ENCODE measurements at regions not wholly inside any gene's neighbourhood (a gene's known extent, or its start where the extent isn't known, plus 50 kb on each side); places are given as distances from the start of the nearest gene placed in this dataset.
"Not testable (repeated sequence)": the region's sequence is repeated elsewhere in the genome, so short reads cannot be mapped to it uniquely, and the experiment has no call there.

GRCh38 chr17:70375813-70376770 lies 206.8 kb downstream of the KCNJ2 start:
- DNase-seq: no peak

DNA sequence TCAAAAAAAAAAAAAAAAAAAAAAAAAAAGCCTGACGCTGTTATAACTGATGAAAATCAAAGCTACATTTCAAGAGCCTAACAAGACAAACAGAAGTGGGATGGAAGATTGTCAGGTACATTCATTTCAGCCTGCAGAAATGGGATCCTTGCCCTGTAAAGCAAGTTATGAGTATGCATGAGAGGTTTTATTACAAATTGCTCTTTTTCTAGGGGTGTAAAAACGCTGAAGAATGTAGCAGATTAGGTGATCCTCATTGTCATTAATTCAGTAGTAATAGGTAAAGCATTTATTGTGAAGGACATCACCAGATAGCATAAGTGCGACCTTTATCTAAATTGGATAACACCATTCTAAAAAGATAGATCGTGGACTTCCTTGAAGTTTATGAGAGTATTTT lies 208.3 kb downstream of the KCNJ2 start:
- DNase-seq: no peak

- DNase-seq: peak; percentile 4
Observed at GRCh38 chr17:70378076-70378475, 208.7 kb downstream of the KCNJ2 start.

- DNase-seq: no peak
Observed at GRCh38 chr17:70379945-70380344, 210.6 kb downstream of the KCNJ2 start.

- DNase-seq: not testable (repeated sequence)
Observed at GRCh38 chr17:70381916-70382315, 212.6 kb downstream of the KCNJ2 start.

DNA sequence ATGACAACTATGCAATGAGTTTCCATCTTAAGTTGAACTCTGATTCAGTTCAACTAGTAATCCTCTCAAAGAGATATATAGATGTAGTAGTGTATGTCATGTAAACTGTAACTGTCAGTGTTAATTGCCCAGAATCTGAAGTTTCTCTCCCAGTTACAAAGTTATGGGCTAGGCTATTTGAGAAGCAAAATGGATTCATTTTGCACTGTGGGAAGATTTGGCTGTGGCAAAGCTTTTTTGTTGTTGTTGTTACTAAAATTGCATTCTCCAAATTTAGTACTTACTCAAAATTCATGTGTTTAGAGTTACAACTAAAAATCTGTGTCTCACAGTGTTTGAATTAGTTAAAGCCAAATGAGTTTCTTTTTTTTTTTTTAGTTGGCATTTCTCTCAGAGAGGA lies 219.0 kb downstream of the KCNJ2 start:
- DNase-seq: no peak

- not testable (repeated sequence) for DNase-seq
Observed at GRCh38 chr17:70389232-70389757, 220.0 kb downstream of the KCNJ2 start.

- DNase-seq: no peak
Observed at GRCh38 chr17:70390049-70390448, 220.7 kb downstream of the KCNJ2 start.

DNA sequence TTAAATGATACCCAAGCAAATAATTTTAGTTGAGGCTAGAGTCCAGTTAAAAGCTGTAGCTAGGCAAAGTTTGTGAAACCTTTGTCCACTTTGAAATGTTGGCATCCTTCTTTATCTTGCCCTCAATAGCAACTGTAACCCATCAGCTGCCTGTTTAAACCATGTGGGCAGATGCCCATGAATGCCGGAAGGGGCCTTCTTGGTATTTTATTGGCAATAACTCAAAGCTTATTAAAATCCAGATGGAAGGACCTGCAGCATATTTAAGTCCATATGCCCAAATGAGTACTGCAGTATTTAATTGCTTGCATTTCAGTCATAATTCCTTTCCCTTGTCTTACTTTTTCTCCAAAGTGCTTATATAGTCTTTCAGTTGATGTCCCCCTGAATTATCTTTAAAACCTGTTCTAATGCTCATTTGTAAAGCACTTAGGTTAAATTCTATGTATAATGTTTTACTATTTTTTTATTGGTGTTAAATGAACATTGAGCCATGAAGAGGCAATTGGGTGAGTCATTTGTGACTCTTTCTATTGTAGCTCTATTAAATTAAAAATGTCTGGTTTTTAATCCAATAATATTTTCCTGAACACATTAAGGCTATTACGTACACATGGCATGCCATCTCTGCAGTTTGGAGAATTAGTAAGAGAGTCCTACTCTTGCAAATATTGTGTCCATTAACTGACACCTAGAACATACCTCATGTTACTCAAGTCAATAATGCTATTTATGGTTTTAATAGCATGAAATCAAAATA lies 225.3 kb downstream of the KCNJ2 start:
- DNase-seq: peak; percentile 22

DNA sequence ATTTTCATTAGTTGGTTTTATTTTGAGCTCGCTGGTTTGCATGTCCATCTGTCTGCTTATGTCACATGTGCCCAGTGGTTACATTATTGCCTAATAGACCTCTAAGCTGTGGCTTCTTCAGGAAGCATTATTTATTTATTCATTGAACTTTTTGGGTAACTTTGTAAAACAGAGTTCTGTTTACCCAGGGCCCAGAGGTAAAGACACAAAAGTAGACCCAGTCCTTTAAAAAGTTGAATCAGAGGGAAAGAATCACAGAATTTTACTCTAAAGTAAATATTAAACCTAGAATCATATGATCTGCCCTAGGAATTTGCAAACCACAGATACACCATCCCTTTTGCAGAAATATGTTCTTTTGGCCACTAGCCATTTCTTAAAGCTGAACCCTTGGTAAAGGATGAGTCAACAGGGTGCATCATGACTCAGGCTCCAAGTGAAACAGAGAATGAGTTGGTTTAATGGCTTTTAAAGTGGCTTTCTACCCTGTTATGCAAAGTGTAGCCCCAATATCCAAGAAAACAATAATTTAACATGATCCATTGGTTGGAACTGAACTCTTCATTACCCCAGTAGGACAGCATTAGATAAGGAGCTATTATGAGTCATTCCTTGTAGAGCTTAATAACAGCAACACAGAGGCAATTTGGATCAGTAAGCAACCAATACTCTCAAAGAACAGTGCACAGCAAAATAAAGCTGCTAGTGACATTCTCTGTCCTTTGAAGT lies 236.3 kb downstream of the KCNJ2 start:
- no peak for DNase-seq

- no peak for DNase-seq
Observed at GRCh38 chr17:70407506-70407905, 238.2 kb downstream of the KCNJ2 start.

- no peak for DNase-seq
Observed at GRCh38 chr17:70408768-70409167, 239.4 kb downstream of the KCNJ2 start.

- DNase-seq: no peak
Observed at GRCh38 chr17:70414300-70414699, 245.0 kb downstream of the KCNJ2 start.

- DNase-seq: no peak
Observed at GRCh38 chr17:70420861-70421445, 251.6 kb downstream of the KCNJ2 start.

DNA sequence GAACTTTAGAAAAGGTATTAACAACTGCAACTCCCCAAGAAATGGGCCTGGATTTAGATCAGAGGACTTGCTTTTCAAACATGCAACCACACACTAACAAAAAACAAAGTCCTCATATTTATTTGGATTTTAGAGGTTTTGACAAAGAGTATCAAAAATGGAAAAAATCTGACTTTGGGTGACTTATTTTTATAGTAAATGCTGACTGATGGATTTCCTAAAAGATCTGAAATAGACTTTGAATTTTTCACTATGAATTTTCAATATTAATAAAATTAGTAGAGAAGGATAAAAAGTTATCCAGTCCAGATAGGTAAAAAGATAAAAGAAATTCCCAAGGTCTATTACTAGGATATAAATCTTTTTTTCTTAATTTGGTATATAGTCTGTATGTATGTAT lies 253.5 kb downstream of the KCNJ2 start:
- no peak for DNase-seq

DNA sequence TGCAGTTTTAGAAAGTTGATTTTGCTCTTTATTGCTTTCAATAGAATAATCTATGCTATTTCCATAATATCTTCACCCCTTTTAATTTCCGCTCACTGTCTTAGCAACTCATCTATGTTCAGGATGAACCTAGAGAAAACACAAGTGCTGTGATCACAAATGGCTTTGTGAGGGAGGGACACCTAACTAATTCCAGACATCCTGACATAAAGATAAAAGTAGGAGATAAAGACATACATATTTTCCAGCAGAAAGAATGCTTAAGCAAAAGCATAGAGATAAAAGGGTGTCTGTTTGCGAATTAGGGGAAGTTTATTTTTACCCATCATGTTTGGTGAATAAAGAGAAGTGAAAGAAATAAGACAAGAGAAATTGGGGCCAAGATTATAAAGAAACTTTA lies 254.2 kb downstream of the KCNJ2 start:
- no peak for DNase-seq

DNA sequence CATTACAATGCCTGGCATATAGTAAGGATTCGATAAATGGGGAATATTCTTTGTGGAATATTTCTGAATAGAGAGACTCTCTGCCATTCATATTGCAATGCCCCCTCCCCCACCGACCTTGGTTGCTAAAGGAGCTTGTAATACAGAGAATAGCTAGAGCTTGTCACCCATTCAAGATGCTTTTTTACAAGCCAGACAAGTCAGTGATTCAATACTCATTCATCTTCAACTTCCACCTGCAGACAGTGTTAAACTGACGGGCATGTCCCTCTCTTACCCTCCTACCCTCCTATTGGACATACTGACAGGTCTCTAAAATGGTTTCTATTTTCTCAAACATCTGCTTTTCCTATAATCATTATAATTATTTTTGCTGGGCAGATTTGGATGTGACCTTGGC lies 257.4 kb downstream of the KCNJ2 start:
- DNase-seq: no peak

DNA sequence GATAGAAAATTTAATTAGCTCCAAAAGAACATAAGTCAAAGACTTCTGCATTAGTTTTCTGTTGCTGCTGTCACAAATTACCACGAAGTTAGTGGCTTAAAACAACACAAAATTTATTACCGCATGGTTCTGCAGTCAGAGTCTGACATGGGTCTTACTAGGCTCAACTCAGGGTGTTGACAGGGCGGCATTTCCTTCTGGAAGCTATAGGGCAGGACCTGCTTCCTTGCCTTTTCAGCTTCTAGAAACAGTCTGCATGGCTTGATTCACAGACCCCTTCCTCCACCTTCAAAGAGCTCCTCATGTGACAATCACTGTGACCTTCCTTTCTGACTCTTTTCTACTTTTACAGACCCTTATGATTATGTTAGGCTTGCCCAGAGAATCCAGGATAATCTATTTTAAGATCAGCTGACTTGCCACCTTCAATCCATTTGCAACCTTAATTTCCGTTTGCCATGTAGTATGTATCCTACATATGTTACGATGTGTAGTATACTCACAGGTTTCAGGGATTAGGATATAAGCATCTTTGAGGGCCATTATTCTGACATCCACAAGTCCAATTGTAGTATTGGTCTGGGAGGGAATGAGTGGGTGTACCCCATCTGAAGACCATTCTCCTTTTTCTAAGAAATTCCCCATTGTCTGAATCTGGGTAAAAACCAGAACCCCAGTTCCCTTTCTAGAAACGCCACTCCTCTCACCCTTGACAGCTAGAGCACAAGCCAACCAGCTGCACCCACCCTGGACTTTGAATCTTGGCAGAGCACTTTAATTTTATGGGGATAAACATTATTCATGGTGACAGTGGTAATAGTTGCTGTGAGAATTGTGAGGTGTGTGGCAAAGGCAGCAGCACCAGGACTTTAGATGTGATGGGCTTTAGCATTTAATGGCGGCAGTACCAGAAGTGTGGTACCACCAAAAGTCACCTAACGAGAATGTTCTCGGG lies 265.5 kb downstream of the KCNJ2 start:
- no peak for DNase-seq

GRCh38 chr17:70437656-70438055 lies 268.3 kb downstream of the KCNJ2 start:
- no peak for DNase-seq

GRCh38 chr17:70446446-70446845 lies 277.1 kb downstream of the KCNJ2 start:
- no peak for DNase-seq

- DNase-seq: no peak
Observed at GRCh38 chr17:70447588-70447987, 278.3 kb downstream of the KCNJ2 start.

Data from NCI-H2171 (cell line).